OCI-LY1 (cell line): ENCODE measurements at regions not wholly inside any gene's neighbourhood (a gene's known extent, or its start where the extent isn't known, plus 50 kb on each side); places are given as distances from the start of the nearest gene placed in this dataset.

Experiments
- EZH2 ChIP-seq: fragments of 200-600 bp; sonication (generic), shearing (Covaris generic); IDR thresholded peaks from 2 replicates; pipeline ENCODE4 v1.8.0; 2017; ENCODE audit warnings: borderline replicate concordance, mixed run types, mild to moderate bottlenecking, antibody characterized with exemption, low read length, moderate library complexity, mixed read lengths
- TF ChIP-seq, protein P1 (sequence below): fragments of 200-600 bp; sonication (generic), shearing (Covaris generic); IDR thresholded peaks from 2 replicates; pipeline ENCODE4 v1.5.1; 2017; ENCODE audit warnings: mild to moderate bottlenecking, antibody characterized with exemption, low read length, moderate library complexity, mixed read lengths

DNA sequence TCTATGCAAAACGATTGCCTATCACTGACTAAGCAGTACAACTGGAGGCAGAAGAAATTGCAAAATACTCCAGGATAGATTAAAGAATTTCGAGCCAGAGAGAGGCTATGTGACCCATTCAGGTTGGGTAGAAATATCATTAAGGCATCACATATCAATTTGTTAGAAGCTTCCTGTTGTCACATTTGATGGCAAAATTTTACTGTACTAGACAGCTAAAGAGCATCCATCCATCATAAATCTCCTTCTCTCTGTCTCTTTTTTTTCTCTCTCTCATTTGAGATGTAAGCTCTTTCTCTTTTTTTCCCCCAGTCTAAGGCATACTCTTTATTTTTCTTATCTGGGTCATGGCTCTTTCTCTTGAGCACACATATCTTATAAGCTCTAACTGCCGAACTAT is 155.7 kb downstream of the EVA1A start:
- TF ChIP-seq, protein P1, sequence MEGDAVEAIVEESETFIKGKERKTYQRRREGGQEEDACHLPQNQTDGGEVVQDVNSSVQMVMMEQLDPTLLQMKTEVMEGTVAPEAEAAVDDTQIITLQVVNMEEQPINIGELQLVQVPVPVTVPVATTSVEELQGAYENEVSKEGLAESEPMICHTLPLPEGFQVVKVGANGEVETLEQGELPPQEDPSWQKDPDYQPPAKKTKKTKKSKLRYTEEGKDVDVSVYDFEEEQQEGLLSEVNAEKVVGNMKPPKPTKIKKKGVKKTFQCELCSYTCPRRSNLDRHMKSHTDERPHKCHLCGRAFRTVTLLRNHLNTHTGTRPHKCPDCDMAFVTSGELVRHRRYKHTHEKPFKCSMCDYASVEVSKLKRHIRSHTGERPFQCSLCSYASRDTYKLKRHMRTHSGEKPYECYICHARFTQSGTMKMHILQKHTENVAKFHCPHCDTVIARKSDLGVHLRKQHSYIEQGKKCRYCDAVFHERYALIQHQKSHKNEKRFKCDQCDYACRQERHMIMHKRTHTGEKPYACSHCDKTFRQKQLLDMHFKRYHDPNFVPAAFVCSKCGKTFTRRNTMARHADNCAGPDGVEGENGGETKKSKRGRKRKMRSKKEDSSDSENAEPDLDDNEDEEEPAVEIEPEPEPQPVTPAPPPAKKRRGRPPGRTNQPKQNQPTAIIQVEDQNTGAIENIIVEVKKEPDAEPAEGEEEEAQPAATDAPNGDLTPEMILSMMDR: no peak
- no peak for TF ChIP-seq EZH2
